OCI-LY3 (cell line): ENCODE measurements at regions not wholly inside any gene's neighbourhood (a gene's known extent, or its start where the extent isn't known, plus 50 kb on each side); places are given as distances from the start of the nearest gene placed in this dataset.

ENCODE experiments used
- H2AFZ ChIP-seq: fragments of 200-600, 300-600 bp; shearing (Covaris generic); 2 replicates; pipeline ENCODE4 v1.6.0; 2014; ENCODE audit warnings: antibody characterized with exemption, low read depth, low read length
- H3K27ac ChIP-seq: fragments of 200-600, 300-600 bp; sonication (generic); 2 replicates; pipeline ENCODE4 v1.5.1; 2014; ENCODE audit warnings: mild to moderate bottlenecking, low read length, moderate library complexity, mixed read lengths
- H3K27me3 ChIP-seq: fragments of 200-600, 300-600 bp; sonication (generic); 2 replicates; pipeline ENCODE4 v1.6.1; 2014; ENCODE audit warnings: low read depth, low read length, mixed read lengths
- H3K36me3 ChIP-seq: fragments of 200-600, 300-600 bp; sonication (generic); replicated peaks from 2 replicates; pipeline ENCODE3; 2014; ENCODE audit warnings: low read depth, low read length, mixed read lengths
- H3K4me1 ChIP-seq: fragments of 300-600, 200-600 bp; sonication (generic); 2 replicates; pipeline ENCODE4 v1.6.1; 2014; ENCODE audit warnings: low read length, mixed read lengths
- H3K4me2 ChIP-seq: fragments of 200-600, 300-600 bp; sonication (generic); 2 replicates; pipeline ENCODE4 v1.6.1; 2014; ENCODE audit warnings: low read length, mixed read lengths
- H3K4me3 ChIP-seq: fragments of 300-600, 200-600 bp; sonication (generic); 2 replicates; pipeline ENCODE4 v1.5.1; 2014; ENCODE audit warnings: antibody characterized with exemption, mild to moderate bottlenecking, low read length, moderate library complexity
- H3K79me2 ChIP-seq: fragments of 300-600, 200-600 bp; shearing (Covaris generic); 2 replicates; pipeline ENCODE4 v1.6.1; 2014; ENCODE audit warnings: mild to moderate bottlenecking, low read length, mixed read lengths
- H3K9ac ChIP-seq: fragments of 300-600, 200-600 bp; shearing (Covaris generic); 2 replicates; pipeline ENCODE4 v1.6.0; 2014; ENCODE audit warnings: mild to moderate bottlenecking, low read length, moderate library complexity
- H3K9me3 ChIP-seq: fragments of 200-600, 300-600 bp; shearing (Covaris generic); 2 replicates; pipeline ENCODE4 v1.6.1; 2014; ENCODE audit warnings: low read length, mixed read lengths; ENCODE audit not compliant: insufficient read depth
- H4K20me1 ChIP-seq: fragments of 200-600, 300-600 bp; sonication (generic); 2 replicates; pipeline ENCODE4 v1.6.1; 2016; ENCODE audit warnings: low read length, mixed read lengths; ENCODE audit not compliant: insufficient read depth
- CTCF ChIP-seq: fragments of 200-600, 300-600 bp; sonication (generic); IDR thresholded peaks from 2 replicates; pipeline ENCODE4 v1.5.1; 2014; ENCODE audit warnings: antibody characterized with exemption, low read length, low read depth
- EZH2phosphoT487 ChIP-seq: fragments of 200-600 bp; shearing (Covaris generic); IDR thresholded peaks from 2 replicates; pipeline ENCODE4 v1.6.1; 2018; ENCODE audit warnings: antibody characterized with exemption, mixed run types, low read depth

- H3K4me3 ChIP-seq: no peak overlapping the region
- no peaks in the 10 kb centered on the region for H3K79me2 ChIP-seq
- no peaks in the 10 kb centered on the region for H4K20me1 ChIP-seq
- H3K9me3 ChIP-seq: no peaks in the 10 kb centered on the region
- no peak overlapping the region for H2AFZ ChIP-seq
- H3K4me2 ChIP-seq: no peak overlapping the region
- H3K27me3 ChIP-seq: no peaks in the 10 kb centered on the region
- H3K27ac ChIP-seq: no peak overlapping the region
- H3K4me1 ChIP-seq: peaks cover 8% of the 10 kb centered on the region; the same call in 1 of the 2 replicates
- no peak overlapping the region for H3K9ac ChIP-seq
- H3K36me3 ChIP-seq: no peaks in the 10 kb centered on the region
- TF ChIP-seq EZH2phosphoT487 (no peak), CTCF (no peak)
Observed at GRCh38 chr9:1839909-1840308, 175.2 kb upstream of the SMARCA2 start.

- H3K4me3 ChIP-seq: no peak overlapping the region
- no peaks in the 10 kb centered on the region for H3K27me3 ChIP-seq
- H3K79me2 ChIP-seq: no peaks in the 10 kb centered on the region
- H3K9me3 ChIP-seq: no peaks in the 10 kb centered on the region
- H3K9ac ChIP-seq: no peak overlapping the region
- no peaks in the 10 kb centered on the region for H4K20me1 ChIP-seq
- H3K27ac ChIP-seq: no peak overlapping the region
- H2AFZ ChIP-seq: no peak overlapping the region
- H3K4me1 ChIP-seq: 0 out of 2 replicates have a peak, but pooled peaks cover under 1% of the 10 kb centered on the region
- no peaks in the 10 kb centered on the region for H3K36me3 ChIP-seq
- TF ChIP-seq CTCF: no peak
- TF ChIP-seq EZH2phosphoT487: no peak
- H3K4me2 ChIP-seq: no peak overlapping the region
Observed at GRCh38 chr9:1845425-1845824, 169.7 kb upstream of the SMARCA2 start.

- TF ChIP-seq EZH2phosphoT487: no peak
- no peak for TF ChIP-seq CTCF
- no peak overlapping the region for H3K4me2 ChIP-seq
- no peaks in the 10 kb centered on the region for H3K4me1 ChIP-seq
- no peak overlapping the region for H3K27ac ChIP-seq
- no peaks in the 10 kb centered on the region; the same call in 1 of the 2 replicates for H3K9me3 ChIP-seq
- H3K4me3 ChIP-seq: no peak overlapping the region
- H3K9ac ChIP-seq: no peak overlapping the region
- H3K36me3 ChIP-seq: no peaks in the 10 kb centered on the region
- no peaks in the 10 kb centered on the region for H4K20me1 ChIP-seq
- H3K79me2 ChIP-seq: no peaks in the 10 kb centered on the region
- no peak overlapping the region for H2AFZ ChIP-seq
- no peaks in the 10 kb centered on the region for H3K27me3 ChIP-seq
Observed at GRCh38 chr9:1855726-1856125, 159.4 kb upstream of the SMARCA2 start.

- Histone ChIP-seq H4K20me1 (no peaks in the 10 kb centered on the region), H3K79me2 (no peaks in the 10 kb centered on the region), H3K4me2 (no peak overlapping the region), H2AFZ (no peak overlapping the region), H3K27me3 (no peaks in the 10 kb centered on the region), H3K9me3 (no peaks in the 10 kb centered on the region; the same call in 1 of the 2 replicates), H3K9ac (no peak overlapping the region), H3K4me1 (no peaks in the 10 kb centered on the region), H3K4me3 (no peak overlapping the region), H3K36me3 (no peaks in the 10 kb centered on the region), H3K27ac (no peak overlapping the region)
- no peak for TF ChIP-seq CTCF
- TF ChIP-seq EZH2phosphoT487: no peak
Observed at GRCh38 chr9:1857808-1858207, 157.3 kb upstream of the SMARCA2 start.
